IMR-90 (cell line): ENCODE measurements at regions not wholly inside any gene's neighbourhood (a gene's known extent, or its start where the extent isn't known, plus 50 kb on each side); places are given as distances from the start of the nearest gene placed in this dataset.

ENCODE experiments used
- ATAC-seq: fragments of 200-7000 bp; cut with Tn5 transposase; 2 replicates; pipeline ENCODE4 v1.9.1; 2020; ENCODE audit warnings: low read depth, mild to moderate bottlenecking, moderate library complexity
- BruUV-seq: library from RNA; stranded (reverse); fragments of 400-500 nt; replicated peaks from 2 replicates; lab custom pipeline; 2021; lab: Mats Ljungman, UMichigan
- CTCF ChIA-PET: fragments of 300-600 bp; formaldehyde crosslinking; extraction: SDS; loops from one replicate; lab custom pipeline; 2021; ENCODE audit warnings: antibody characterized with exemption; lab: Yijun Ruan, JAX
- POLR2A ChIA-PET: fragments of 300-600 bp; sonication (Branson Sonifier 250); formaldehyde crosslinking; loops from one replicate; lab custom pipeline; 2022; ENCODE audit warnings: antibody characterized with exemption; ENCODE audit not compliant: unreplicated experiment; lab: Charles Lee
- DNase-seq: peaks from one replicate; pipeline ENCODE4 v3.0.0; 2013
- H2AFZ ChIP-seq: replicated peaks from 2 replicates; pipeline ENCODE3; 2013; ENCODE audit warnings: low read length, mild to moderate bottlenecking; ENCODE audit not compliant: poor library complexity
- H2AK5ac ChIP-seq: 2 replicates; pipeline ENCODE4 v1.6.1; 2013; ENCODE audit warnings: low read depth, low read length, inconsistent platforms
- H2AK9ac ChIP-seq: replicated peaks from 2 replicates; pipeline ENCODE3; 2013; ENCODE audit warnings: mild to moderate bottlenecking, low read depth, low read length, moderate library complexity; ENCODE audit not compliant: poor library complexity
- H2BK120ac ChIP-seq: 2 replicates; pipeline ENCODE4 v1.6.1; 2013; ENCODE audit warnings: low read depth, low read length, inconsistent platforms
- H2BK15ac ChIP-seq: 3 replicates; pipeline ENCODE4 v1.6.1; 2013; ENCODE audit warnings: low read depth, low read length, inconsistent platforms
- H2BK20ac ChIP-seq: 2 replicates; pipeline ENCODE4 v1.6.1; 2013; ENCODE audit warnings: low read depth, mild to moderate bottlenecking, inconsistent platforms, low read length, moderate library complexity
- H2BK5ac ChIP-seq: 2 replicates; pipeline ENCODE4 v1.6.1; 2013; ENCODE audit warnings: mild to moderate bottlenecking, low read depth, low read length, inconsistent platforms; ENCODE audit not compliant: poor library complexity, severe bottlenecking
- H3K14ac ChIP-seq: replicated peaks from 2 replicates; pipeline ENCODE4 v1.6.1; 2013; ENCODE audit warnings: low read depth, low read length, inconsistent platforms
- H3K18ac ChIP-seq: 2 replicates; pipeline ENCODE4 v1.6.1; 2013; ENCODE audit warnings: low read depth, low read length, control low read depth
- H3K23ac ChIP-seq: 2 replicates; pipeline ENCODE4 v1.6.1; 2013; ENCODE audit warnings: low read depth, low read length, inconsistent platforms
- H3K27ac ChIP-seq: 2 replicates; pipeline ENCODE4 v1.5.1; 2013; ENCODE audit warnings: mild to moderate bottlenecking, control low read depth, low read length; ENCODE audit not compliant: insufficient read depth
- H3K27me3 ChIP-seq: 2 replicates; pipeline ENCODE4 v1.6.1; 2013; ENCODE audit warnings: low read length; ENCODE audit not compliant: control insufficient read depth, insufficient read depth
- H3K36me3 ChIP-seq: 2 replicates; pipeline ENCODE4 v1.6.1; 2013; ENCODE audit warnings: low read length, mixed read lengths; ENCODE audit not compliant: control insufficient read depth, insufficient read depth
- H3K4ac ChIP-seq: 2 replicates; pipeline ENCODE4 v1.6.1; 2013; ENCODE audit warnings: low read depth, low read length, inconsistent platforms
- H3K4me1 ChIP-seq: 2 replicates; pipeline ENCODE4 v1.6.1; 2013; ENCODE audit warnings: low read length, mixed read lengths; ENCODE audit not compliant: control insufficient read depth, insufficient read depth
- H3K4me2 ChIP-seq: 2 replicates; pipeline ENCODE4 v1.6.1; 2013; ENCODE audit warnings: low read depth, mild to moderate bottlenecking, control low read depth, low read length, moderate library complexity
- H3K4me3 ChIP-seq: 2 replicates; pipeline ENCODE4 v1.5.1; 2013; ENCODE audit warnings: low read depth, mild to moderate bottlenecking, control low read depth, low read length, moderate library complexity; ENCODE audit not compliant: insufficient read depth
- H3K56ac ChIP-seq: 2 replicates; pipeline ENCODE4 v1.6.1; 2013; ENCODE audit warnings: low read length, inconsistent platforms; ENCODE audit not compliant: insufficient read depth; ENCODE audit errors: extremely low read depth
- H3K79me1 ChIP-seq, 2 experiments: 2 replicates each; pipeline ENCODE4 v1.6.1; 2013; ENCODE audit warnings: low read length in 2 of 2, inconsistent platforms in 1 of 2, low read depth in 1 of 2
- H3K9ac ChIP-seq: 2 replicates; pipeline ENCODE4 v1.6.1; 2013; ENCODE audit warnings: low read depth, low read length, control low read depth
- H3K9me1 ChIP-seq: 2 replicates; pipeline ENCODE4 v1.6.1; 2013; ENCODE audit warnings: low read length, inconsistent platforms; ENCODE audit not compliant: insufficient read depth
- H3K9me3 ChIP-seq: 2 replicates; pipeline ENCODE4 v1.6.1; 2013; ENCODE audit warnings: low read length; ENCODE audit not compliant: control insufficient read depth, insufficient read depth
- H4K20me1 ChIP-seq: 2 replicates; pipeline ENCODE4 v1.6.1; 2013; ENCODE audit warnings: low read length, inconsistent platforms; ENCODE audit not compliant: insufficient read depth
- H4K5ac ChIP-seq: 2 replicates; pipeline ENCODE4 v1.6.1; 2013; ENCODE audit warnings: mild to moderate bottlenecking, low read depth, low read length, control low read depth
- H4K8ac ChIP-seq, 2 experiments: 2 replicates each; pipeline ENCODE4 v1.6.1; 2013; ENCODE audit warnings: low read depth in 2 of 2, low read length in 2 of 2, control low read depth in 1 of 2, inconsistent platforms in 1 of 2
- H4K91ac ChIP-seq: 2 replicates; pipeline ENCODE4 v1.6.1; 2013; ENCODE audit warnings: low read depth, low read length, inconsistent platforms; ENCODE audit not compliant: insufficient read depth
- BHLHE40 ChIP-seq: fragments of 150-350 bp; IDR thresholded peaks from 2 replicates; pipeline ENCODE4 v1.6.1; 2016; ENCODE audit warnings: mild to moderate bottlenecking, low read depth, low read length
- CEBPB ChIP-seq: IDR thresholded peaks from 2 replicates; pipeline ENCODE4 v1.6.1; 2012; ENCODE audit warnings: low read depth, low read length, improper control_type of control experiment
- CHD1 ChIP-seq: IDR thresholded peaks from 2 replicates; pipeline ENCODE4 v1.6.1; 2012; ENCODE audit warnings: low read depth, low read length, improper control_type of control experiment
- FOS ChIP-seq: fragments of 150-350 bp; IDR thresholded peaks from 2 replicates; pipeline ENCODE4 v1.6.1; 2016; ENCODE audit warnings: low read depth, low read length
- MAFK ChIP-seq: IDR thresholded peaks from 2 replicates; pipeline ENCODE4 v1.6.1; 2012; ENCODE audit warnings: low read depth, low read length, improper control_type of control experiment
- MXI1 ChIP-seq: IDR thresholded peaks from 2 replicates; pipeline ENCODE4 v1.6.1; 2012; ENCODE audit warnings: low read depth, mild to moderate bottlenecking, low read length, moderate library complexity, borderline replicate concordance
- NFE2L2 ChIP-seq: fragments of 150-350 bp; IDR thresholded peaks from 2 replicates; pipeline ENCODE4 v1.6.1; 2016; ENCODE audit warnings: low read depth, mild to moderate bottlenecking, low read length
- POLR2A ChIP-seq: IDR thresholded peaks from 2 replicates; pipeline ENCODE4 v1.6.1; 2012; ENCODE audit warnings: mild to moderate bottlenecking, low read depth, low read length
- RAD21 ChIP-seq: IDR thresholded peaks from 2 replicates; pipeline ENCODE4 v1.6.1; 2012; ENCODE audit warnings: low read length, improper control_type of control experiment
- RCOR1 ChIP-seq: IDR thresholded peaks from 2 replicates; pipeline ENCODE4 v1.6.1; 2012; ENCODE audit warnings: mild to moderate bottlenecking, low read length, improper control_type of control experiment; ENCODE audit not compliant: insufficient replicate concordance
- RFX5 ChIP-seq: IDR thresholded peaks from 2 replicates; pipeline ENCODE4 v1.8.0; 2012; ENCODE audit warnings: low read depth, mild to moderate bottlenecking, low read length, moderate library complexity
- SMC3 ChIP-seq: fragments of 150-350 bp; IDR thresholded peaks from 2 replicates; pipeline ENCODE4 v1.6.1; 2016; ENCODE audit warnings: low read depth, mild to moderate bottlenecking, antibody characterized with exemption, low read length, moderate library complexity
- WGBS, 2 experiments: methylation state at CpG; one replicate each; pipeline versions ENCODE4 v1.1.5 to v1.1.7; 2013; ENCODE audit warnings: missing lambda C conversion rate in 2 of 2; ENCODE audit not compliant: insufficient read length in 1 of 2; ENCODE audit errors: extremely low coverage in 2 of 2; 5-methylcytosine and 5-hydroxymethylcytosine counted together
- dilution Hi-C: fragments of 300-500 bp; cut with HindIII; formaldehyde crosslinking; loops from one replicate; pipeline ENCODE4 v1.14.3; 2018; ENCODE audit warnings: low sequenced_read_pairs; ENCODE audit not compliant: unreplicated experiment
- in situ Hi-C: fragments of 300-500 bp; cut with MboI; formaldehyde crosslinking; loops from 3 replicates; pipeline ENCODE4 v1.14.3; 2019; ENCODE audit warnings: low sequenced_read_pairs, inconsistent platforms, mixed read lengths
- intact Hi-C: fragments of 100-400 bp; cut with micrococcal nuclease; formaldehyde crosslinking; loops from 2 replicates; pipeline ENCODE4 v1.10.0; 2022
- TF ChIP-seq, protein P1 (sequence below): fragments of 150-350 bp; IDR thresholded peaks from 2 replicates; pipeline ENCODE4 v1.6.1; 2016; ENCODE audit warnings: low read depth, mild to moderate bottlenecking, low read length, moderate library complexity, borderline replicate concordance
- TF ChIP-seq, protein P2 (sequence below): fragments of 150-350 bp; IDR thresholded peaks from 2 replicates; pipeline ENCODE4 v1.6.1; 2017; ENCODE audit warnings: mild to moderate bottlenecking, antibody characterized with exemption, low read length, low read depth
- TF ChIP-seq, protein P3 (sequence below): conservative IDR thresholded peaks from 2 replicates; pipeline ENCODE4 v1.5.1; 2012; ENCODE audit warnings: mild to moderate bottlenecking, low read depth, low read length, improper control_type of control experiment

DNA sequence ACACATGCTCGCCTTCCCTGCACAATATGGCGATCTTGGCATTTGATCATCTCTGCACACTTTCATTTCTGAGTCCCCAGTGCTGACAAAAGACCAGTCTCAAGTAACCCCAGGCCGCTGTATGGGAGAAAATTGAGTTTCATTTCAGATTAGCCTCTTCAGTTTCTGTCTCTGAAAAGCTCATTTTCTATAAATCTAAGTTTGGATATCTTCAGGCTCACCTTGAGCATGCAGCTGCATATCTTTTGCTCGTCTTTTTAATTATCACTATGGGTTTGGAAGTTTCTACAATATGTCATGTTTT is 169.1 kb upstream of the MAST4 start:
- ATAC-seq (no peak), DNase-seq (no peak)
- POLR2A ChIA-PET = no interaction called here
- H4K8ac ChIP-seq = no peak overlapping the region
- WGBS, 2 experiments = no CpG with 5 or more reads among the region's 4 CpGs
- no peak overlapping the region for H2AK5ac ChIP-seq
- H3K79me1 ChIP-seq = no peaks in the 10 kb centered on the region
- no peak overlapping the region for H3K56ac ChIP-seq
- no peak overlapping the region for H3K4ac ChIP-seq
- no peak overlapping the region for H3K23ac ChIP-seq
- H3K27ac ChIP-seq = no peak overlapping the region
- H3K36me3 ChIP-seq = no peaks in the 10 kb centered on the region
- H3K27me3 ChIP-seq = no peaks in the 10 kb centered on the region
- H4K91ac ChIP-seq = no peak overlapping the region
- H3K4me2 ChIP-seq = no peak overlapping the region; the same call in 1 of the 2 replicates
- H2BK120ac ChIP-seq = no peak overlapping the region
- TF ChIP-seq POLR2A (no peak), BHLHE40 (no peak), RCOR1 (no peak), MAFK (no peak), SMC3 (no peak), RFX5 (no peak), CHD1 (no peak), FOS (no peak), CEBPB (no peak), MXI1 (no peak), NFE2L2 (no peak), RAD21 (no peak)
- TF ChIP-seq, protein P1, sequence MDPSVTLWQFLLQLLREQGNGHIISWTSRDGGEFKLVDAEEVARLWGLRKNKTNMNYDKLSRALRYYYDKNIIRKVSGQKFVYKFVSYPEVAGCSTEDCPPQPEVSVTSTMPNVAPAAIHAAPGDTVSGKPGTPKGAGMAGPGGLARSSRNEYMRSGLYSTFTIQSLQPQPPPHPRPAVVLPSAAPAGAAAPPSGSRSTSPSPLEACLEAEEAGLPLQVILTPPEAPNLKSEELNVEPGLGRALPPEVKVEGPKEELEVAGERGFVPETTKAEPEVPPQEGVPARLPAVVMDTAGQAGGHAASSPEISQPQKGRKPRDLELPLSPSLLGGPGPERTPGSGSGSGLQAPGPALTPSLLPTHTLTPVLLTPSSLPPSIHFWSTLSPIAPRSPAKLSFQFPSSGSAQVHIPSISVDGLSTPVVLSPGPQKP = no peak
- TF ChIP-seq, protein P2, sequence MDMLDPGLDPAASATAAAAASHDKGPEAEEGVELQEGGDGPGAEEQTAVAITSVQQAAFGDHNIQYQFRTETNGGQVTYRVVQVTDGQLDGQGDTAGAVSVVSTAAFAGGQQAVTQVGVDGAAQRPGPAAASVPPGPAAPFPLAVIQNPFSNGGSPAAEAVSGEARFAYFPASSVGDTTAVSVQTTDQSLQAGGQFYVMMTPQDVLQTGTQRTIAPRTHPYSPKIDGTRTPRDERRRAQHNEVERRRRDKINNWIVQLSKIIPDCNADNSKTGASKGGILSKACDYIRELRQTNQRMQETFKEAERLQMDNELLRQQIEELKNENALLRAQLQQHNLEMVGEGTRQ = no peak
- TF ChIP-seq, protein P3, sequence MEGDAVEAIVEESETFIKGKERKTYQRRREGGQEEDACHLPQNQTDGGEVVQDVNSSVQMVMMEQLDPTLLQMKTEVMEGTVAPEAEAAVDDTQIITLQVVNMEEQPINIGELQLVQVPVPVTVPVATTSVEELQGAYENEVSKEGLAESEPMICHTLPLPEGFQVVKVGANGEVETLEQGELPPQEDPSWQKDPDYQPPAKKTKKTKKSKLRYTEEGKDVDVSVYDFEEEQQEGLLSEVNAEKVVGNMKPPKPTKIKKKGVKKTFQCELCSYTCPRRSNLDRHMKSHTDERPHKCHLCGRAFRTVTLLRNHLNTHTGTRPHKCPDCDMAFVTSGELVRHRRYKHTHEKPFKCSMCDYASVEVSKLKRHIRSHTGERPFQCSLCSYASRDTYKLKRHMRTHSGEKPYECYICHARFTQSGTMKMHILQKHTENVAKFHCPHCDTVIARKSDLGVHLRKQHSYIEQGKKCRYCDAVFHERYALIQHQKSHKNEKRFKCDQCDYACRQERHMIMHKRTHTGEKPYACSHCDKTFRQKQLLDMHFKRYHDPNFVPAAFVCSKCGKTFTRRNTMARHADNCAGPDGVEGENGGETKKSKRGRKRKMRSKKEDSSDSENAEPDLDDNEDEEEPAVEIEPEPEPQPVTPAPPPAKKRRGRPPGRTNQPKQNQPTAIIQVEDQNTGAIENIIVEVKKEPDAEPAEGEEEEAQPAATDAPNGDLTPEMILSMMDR = no peak
- dilution Hi-C loops (no loop called here), in situ Hi-C loops (no loop called here), intact Hi-C loops (loop anchor here (1.0 kb wide), 1 partner anchor 32 kb away; no protein-coding TSS in a partner anchor)
- H4K20me1 ChIP-seq = no peaks in the 10 kb centered on the region
- no peak overlapping the region for H2BK5ac ChIP-seq
- no peak overlapping the region for H3K4me3 ChIP-seq
- H2BK20ac ChIP-seq = no peak overlapping the region
- H3K14ac ChIP-seq = no peak overlapping the region
- H3K9me1 ChIP-seq = no peaks in the 10 kb centered on the region
- H4K5ac ChIP-seq = no peak overlapping the region
- no peaks in the 10 kb centered on the region for H3K9me3 ChIP-seq
- no peak overlapping the region for H3K18ac ChIP-seq
- CTCF ChIA-PET = no interaction called here
- BruUV-seq = no TSS peak
- H3K9ac ChIP-seq = no peak overlapping the region
- no peak overlapping the region for H2AFZ ChIP-seq
- H3K4me1 ChIP-seq = no peaks in the 10 kb centered on the region
- H2BK15ac ChIP-seq = no peak overlapping the region
- H2AK9ac ChIP-seq = no peak overlapping the region
